Neural cell (in vitro differentiated cells): ENCODE measurements at regions not wholly inside any gene's neighbourhood (a gene's known extent, or its start where the extent isn't known, plus 50 kb on each side); places are given as distances from the start of the nearest gene placed in this dataset.

Experiments used
- H2AFZ ChIP-seq: fragments of 200-600, 300-800 bp; sonication (generic), shearing (Covaris generic); 2 replicates; pipeline ENCODE4 v1.6.0; 2014; ENCODE audit warnings: low read depth, mild to moderate bottlenecking, antibody characterized with exemption, low read length, moderate library complexity
- H3F3A ChIP-seq: fragments of 200-600 bp; shearing (Covaris generic); 2 replicates; pipeline ENCODE4 v1.6.1; 2016; ENCODE audit warnings: mild to moderate bottlenecking, moderate library complexity, mixed read lengths, antibody characterized with exemption, low read length; ENCODE audit not compliant: insufficient read depth, poor library complexity, severe bottlenecking
- H3K27ac ChIP-seq: fragments of 200-600, 300-800 bp; sonication (generic), shearing (Covaris generic); 2 replicates; pipeline ENCODE4 v1.5.1; 2014; ENCODE audit warnings: mild to moderate bottlenecking, low read length, moderate library complexity
- H3K27me3 ChIP-seq: fragments of 300-800, 200-600 bp; sonication (generic), shearing (Covaris generic); 2 replicates; pipeline ENCODE4 v1.6.0; 2014; ENCODE audit warnings: mild to moderate bottlenecking, low read depth, low read length, moderate library complexity; ENCODE audit not compliant: insufficient read depth
- H3K36me3 ChIP-seq: fragments of 300-800, 200-600 bp; sonication (generic), shearing (Covaris generic); 2 replicates; pipeline ENCODE4 v1.5.1; 2014; ENCODE audit warnings: mild to moderate bottlenecking, antibody characterized with exemption, low read length, moderate library complexity; ENCODE audit not compliant: insufficient read depth
- H3K4me2 ChIP-seq: fragments of 300-800, 200-600 bp; sonication (generic), shearing (Covaris generic); 2 replicates; pipeline ENCODE4 v1.6.0; 2014; ENCODE audit warnings: mild to moderate bottlenecking, low read length
- H3K4me3 ChIP-seq: fragments of 300-800, 200-600 bp; sonication (generic), shearing (Covaris generic); 2 replicates; pipeline ENCODE4 v1.5.1; 2014; ENCODE audit warnings: mild to moderate bottlenecking, low read length, moderate library complexity
- H3K79me2 ChIP-seq: fragments of 200-600 bp; shearing (Covaris generic); replicated peaks from 2 replicates; pipeline ENCODE4 v1.6.0; 2014; ENCODE audit warnings: mild to moderate bottlenecking, low read length, moderate library complexity; ENCODE audit not compliant: insufficient read depth
- H3K9ac ChIP-seq: fragments of 300-800, 200-600 bp; sonication (generic), shearing (Covaris generic); 2 replicates; pipeline ENCODE4 v1.6.1; 2016; ENCODE audit warnings: mild to moderate bottlenecking, low read length, mixed read lengths
- H3K9me2 ChIP-seq: fragments of 200-600 bp; shearing (Covaris generic); 2 replicates; pipeline ENCODE4 v1.6.1; 2016; ENCODE audit warnings: mild to moderate bottlenecking, low read length, mixed read lengths; ENCODE audit not compliant: insufficient read depth
- H3K9me3 ChIP-seq: fragments of 200-600, 300-800 bp; sonication (generic), shearing (Covaris generic); 2 replicates; pipeline ENCODE4 v1.6.1; 2016; ENCODE audit warnings: mild to moderate bottlenecking, mixed run types, low read length, moderate library complexity, mixed read lengths
- H4K20me1 ChIP-seq: fragments of 200-600 bp; shearing (Covaris generic); 2 replicates; pipeline ENCODE4 v1.6.1; 2016; ENCODE audit warnings: mild to moderate bottlenecking, mixed run types; ENCODE audit not compliant: insufficient read depth
- CTCF ChIP-seq: fragments of 450-650 bp; IDR thresholded peaks from 2 replicates; pipeline ENCODE4 v1.5.1; 2014; ENCODE audit warnings: antibody characterized with exemption, mild to moderate bottlenecking, moderate library complexity; ENCODE audit not compliant: poor library complexity, severe bottlenecking
- EP300 ChIP-seq: fragments of 450-650 bp; conservative IDR thresholded peaks from 2 replicates; pipeline ENCODE4 v1.6.1; 2014; ENCODE audit warnings: antibody characterized with exemption, mild to moderate bottlenecking, moderate library complexity; ENCODE audit not compliant: poor library complexity, severe bottlenecking
- EZH2 ChIP-seq: fragments of 200-600, 300-800 bp; shearing (Covaris generic), sonication (generic); IDR thresholded peaks from 2 replicates; pipeline ENCODE4 v1.6.1; 2014; ENCODE audit warnings: antibody characterized with exemption, low read length, borderline replicate concordance, mild to moderate bottlenecking; ENCODE audit not compliant: insufficient read depth, poor library complexity, severe bottlenecking
- MXI1 ChIP-seq: fragments of 450-650 bp; conservative IDR thresholded peaks from 2 replicates; pipeline ENCODE4 v1.6.1; 2014; ENCODE audit warnings: antibody characterized with exemption, mild to moderate bottlenecking; ENCODE audit not compliant: poor library complexity, severe bottlenecking
- POLR2AphosphoS5 ChIP-seq: IDR thresholded peaks from 2 replicates; pipeline ENCODE4 v1.6.1; 2012
- RAD21 ChIP-seq: fragments of 450-650 bp; conservative IDR thresholded peaks from 2 replicates; pipeline ENCODE4 v1.6.1; 2014; ENCODE audit warnings: antibody characterized with exemption, mild to moderate bottlenecking, moderate library complexity
- REST ChIP-seq: IDR thresholded peaks from 2 replicates; pipeline ENCODE4 v1.6.1; 2012; ENCODE audit warnings: borderline replicate concordance
- SMC3 ChIP-seq: fragments of 450-650 bp; conservative IDR thresholded peaks from 2 replicates; pipeline ENCODE4 v1.6.1; 2014; ENCODE audit warnings: antibody characterized with exemption, mild to moderate bottlenecking, moderate library complexity; ENCODE audit not compliant: poor library complexity
- TAF1 ChIP-seq: IDR thresholded peaks from 2 replicates; pipeline ENCODE4 v1.6.1; 2012; ENCODE audit warnings: low read depth

- Histone ChIP-seq H4K20me1 (no peaks in the 10 kb centered on the region), H3K36me3 (no peaks in the 10 kb centered on the region), H3K4me2 (no peak overlapping the region), H3K9me3 (no peaks in the 10 kb centered on the region), H3K27me3 (no peaks in the 10 kb centered on the region), H3F3A (no peaks in the 10 kb centered on the region), H3K27ac (no peak overlapping the region), H3K9me2 (no peaks in the 10 kb centered on the region), H3K79me2 (no peaks in the 10 kb centered on the region), H2AFZ (no peak overlapping the region), H3K9ac (no peak overlapping the region), H3K4me3 (no peak overlapping the region)
- TF ChIP-seq EP300: no peak
- no peak for TF ChIP-seq POLR2AphosphoS5
- no peak for TF ChIP-seq CTCF
- no peak for TF ChIP-seq TAF1
- no peak for TF ChIP-seq SMC3
- no peak for TF ChIP-seq MXI1
- TF ChIP-seq EZH2: no peak
- TF ChIP-seq RAD21: no peak
- no peak for TF ChIP-seq REST
Observed at GRCh38 chr3:54034971-54035370, 87.4 kb upstream of the CACNA2D3 start.

- Histone ChIP-seq H3K9me3 (no peaks in the 10 kb centered on the region), H3F3A (no peaks in the 10 kb centered on the region), H3K27me3 (no peaks in the 10 kb centered on the region), H2AFZ (no peak overlapping the region), H4K20me1 (no peaks in the 10 kb centered on the region), H3K9me2 (no peaks in the 10 kb centered on the region), H3K4me2 (no peak overlapping the region), H3K4me3 (no peak overlapping the region), H3K27ac (no peak overlapping the region), H3K9ac (no peak overlapping the region), H3K36me3 (no peaks in the 10 kb centered on the region), H3K79me2 (no peaks in the 10 kb centered on the region)
- TF ChIP-seq REST (no peak), EP300 (no peak), TAF1 (no peak), EZH2 (no peak), MXI1 (no peak)
Observed at GRCh38 chr3:54033761-54034160, 88.6 kb upstream of the CACNA2D3 start.
